ENCODE measurements at regions not wholly inside any gene's neighbourhood (a gene's known extent, or its start where the extent isn't known, plus 50 kb on each side); places are given as distances from the start of the nearest gene placed in this dataset.
"Not testable (repeated sequence)": the region's sequence is repeated elsewhere in the genome, so short reads cannot be mapped to it uniquely, and the experiment has no call there.

- H3K9me3 Mint-ChIP-seq: peaks cover 2 to 14% (median 3%) of the 10 kb centered on the region in 7 donors
- no peak overlapping the region for H2AFZ ChIP-seq (ENCODE audit: insufficient read depth, low read depth, low read length, poor library complexity, severe bottlenecking)
- no peak overlapping the region for H3K27ac ChIP-seq (ENCODE audit: low read depth in 1 of 2, low read length in 2 of 2)
Observed at GRCh38 chr14:48275301-48275700, 599.9 kb upstream of the MDGA2 start.

GRCh38 chr14:48274826-48275225, 599.4 kb upstream of the MDGA2 start:
- Histone ChIP-seq H4K20me1 (ENCODE audit: insufficient read depth, low read length) (no peaks in the 10 kb centered on the region), H3K27ac (ENCODE audit: low read depth in 1 of 2, low read length in 2 of 2) (no peak overlapping the region), H2AFZ (ENCODE audit: insufficient read depth, low read depth, low read length, poor library complexity, severe bottlenecking) (no peak overlapping the region), H3K36me3 (replicated peaks in 1 of 2; ENCODE audit: control insufficient read depth in 1 of 2, insufficient read depth in 2 of 2, low read length in 2 of 2) (no peaks in the 10 kb centered on the region), H3K79me2 (ENCODE audit: insufficient read depth, low read length) (no peaks in the 10 kb centered on the region), H3K4me2 (replicated peaks; ENCODE audit: extremely low read depth, low read length, poor library complexity, severe bottlenecking) (no peak overlapping the region), H3K4me3 (replicated peaks in 1 of 3; ENCODE audit: low read depth in 2 of 3, low read length in 3 of 3) (no peak overlapping the region), H3K4me1 (ENCODE audit: control insufficient read depth in 1 of 2, insufficient read depth in 2 of 2, low read length in 2 of 2) (no peaks in the 10 kb centered on the region), H3K9me3 (replicated peaks in 1 of 2; ENCODE audit: control insufficient read depth in 1 of 2, insufficient read depth in 1 of 2, low read length in 2 of 2) (no peaks in the 10 kb centered on the region), H3K27me3 (ENCODE audit: control insufficient read depth in 2 of 2, insufficient read depth in 2 of 2, low read length in 2 of 2) (no peaks in the 10 kb centered on the region), H3K9ac (ENCODE audit: insufficient read depth, low read length, poor library complexity, severe bottlenecking) (no peak overlapping the region)
- Mint-ChIP-seq H3K27me3 (ENCODE audit: low read depth in 3 of 3) (peaks cover 0 to 1% (median 0%) of the 10 kb centered on the region in 3 donors), H3K4me3 (no peak overlapping the region), H3K36me3 (no peaks in the 10 kb centered on the region), H3K4me1 (no peaks in the 10 kb centered on the region), H3K27ac (no peak overlapping the region), H3K9me3 (peaks cover under 1 to 14% (median 3%) of the 10 kb centered on the region in 7 donors)
- no peak for DNase-seq
- intact Hi-C loops (cut with micrococcal nuclease): no loop called here
- 76% methylated on average over 2 of the region's 3 CpGs for WGBS (ENCODE audit: insufficient coverage)
- TF ChIP-seq CTCF (IDR thresholded peaks at IDR 0.05): no peak

More at GRCh38 chr14:48275301-48275700, 599.9 kb upstream of the MDGA2 start:
- no peak for TF ChIP-seq CTCF (IDR thresholded peaks at IDR 0.05)
- Mint-ChIP-seq H3K4me3 (no peak overlapping the region), H3K36me3 (no peaks in the 10 kb centered on the region), H3K4me1 (no peaks in the 10 kb centered on the region), H3K27me3 (ENCODE audit: low read depth in 3 of 3) (peaks cover 0 to 1% (median 0%) of the 10 kb centered on the region in 3 donors), H3K27ac (no peak overlapping the region)
- Histone ChIP-seq H3K9ac (ENCODE audit: insufficient read depth, low read length, poor library complexity, severe bottlenecking) (no peak overlapping the region), H3K36me3 (replicated peaks in 1 of 2; ENCODE audit: control insufficient read depth in 1 of 2, insufficient read depth in 2 of 2, low read length in 2 of 2) (no peaks in the 10 kb centered on the region), H3K9me3 (replicated peaks in 1 of 2; ENCODE audit: control insufficient read depth in 1 of 2, insufficient read depth in 1 of 2, low read length in 2 of 2) (no peaks in the 10 kb centered on the region), H3K4me2 (replicated peaks; ENCODE audit: extremely low read depth, low read length, poor library complexity, severe bottlenecking) (no peak overlapping the region), H3K27me3 (ENCODE audit: control insufficient read depth in 2 of 2, insufficient read depth in 2 of 2, low read length in 2 of 2) (no peaks in the 10 kb centered on the region), H3K4me3 (replicated peaks in 1 of 3; ENCODE audit: low read depth in 2 of 3, low read length in 3 of 3) (no peak overlapping the region), H4K20me1 (ENCODE audit: insufficient read depth, low read length) (no peaks in the 10 kb centered on the region), H3K79me2 (ENCODE audit: insufficient read depth, low read length) (no peaks in the 10 kb centered on the region), H3K4me1 (ENCODE audit: control insufficient read depth in 1 of 2, insufficient read depth in 2 of 2, low read length in 2 of 2) (no peaks in the 10 kb centered on the region)
- intact Hi-C loops (cut with micrococcal nuclease): no loop called here
- DNase-seq: no peak

GRCh38 chr14:48267926-48268325, 592.5 kb upstream of the MDGA2 start:
- WGBS (ENCODE audit: insufficient coverage): 83% methylated on average over 4 of the region's 4 CpGs
- intact Hi-C loops (cut with micrococcal nuclease); H4K20me1 ChIP-seq (ENCODE audit: insufficient read depth, low read length); H3K27me3 Mint-ChIP-seq (ENCODE audit: low read depth in 3 of 3); H3K9me3 ChIP-seq (replicated peaks in 1 of 2; ENCODE audit: control insufficient read depth in 1 of 2, insufficient read depth in 1 of 2, low read length in 2 of 2); H2AFZ ChIP-seq (ENCODE audit: insufficient read depth, low read depth, low read length, poor library complexity, severe bottlenecking); H3K36me3 Mint-ChIP-seq; H3K79me2 ChIP-seq (ENCODE audit: insufficient read depth, low read length); H3K4me1 Mint-ChIP-seq; DNase-seq; H3K9ac ChIP-seq (ENCODE audit: insufficient read depth, low read length, poor library complexity, severe bottlenecking); H3K36me3 ChIP-seq (replicated peaks in 1 of 2; ENCODE audit: control insufficient read depth in 1 of 2, insufficient read depth in 2 of 2, low read length in 2 of 2); H3K27ac Mint-ChIP-seq; H3K27me3 ChIP-seq (ENCODE audit: control insufficient read depth in 2 of 2, insufficient read depth in 2 of 2, low read length in 2 of 2); H3K4me1 ChIP-seq (ENCODE audit: control insufficient read depth in 1 of 2, insufficient read depth in 2 of 2, low read length in 2 of 2); H3K4me3 Mint-ChIP-seq; H3K27ac ChIP-seq (ENCODE audit: low read depth in 1 of 2, low read length in 2 of 2); H3K4me3 ChIP-seq (replicated peaks in 1 of 3; ENCODE audit: low read depth in 2 of 3, low read length in 3 of 3); H3K4me2 ChIP-seq (replicated peaks; ENCODE audit: extremely low read depth, low read length, poor library complexity, severe bottlenecking): not testable (repeated sequence)
- peaks cover 4 to 22% (median 8%) of the 10 kb centered on the region in 7 donors for H3K9me3 Mint-ChIP-seq
